HepG2 (cell line): ENCODE measurements at regions not wholly inside any gene's neighbourhood (a gene's known extent, or its start where the extent isn't known, plus 50 kb on each side); places are given as distances from the start of the nearest gene placed in this dataset.

Experiments
- ATAC-seq: fragments of 200-7000 bp; cut with Tn5 transposase; 3 replicates; pipeline ENCODE4 v1.9.1; 2020; ENCODE audit warnings: mild to moderate bottlenecking, moderate library complexity
- BruUV-seq: library from RNA; stranded (reverse); fragments of 400-500 nt; replicated peaks from 2 replicates; lab custom pipeline; 2021; lab: Mats Ljungman, UMichigan
- CTCF ChIA-PET: fragments of 300-600 bp; formaldehyde crosslinking; extraction: SDS; loops from one replicate; lab custom pipeline; 2021; ENCODE audit warnings: low total read pairs, inconsistent platforms, low intra/inter-chr PET ratio; lab: Yijun Ruan, JAX
- POLR2A ChIA-PET: fragments of 350-600 bp; sonication (Branson Sonifier 250); formaldehyde crosslinking; loops from one replicate; lab custom pipeline; 2020; ENCODE audit warnings: antibody characterized with exemption, inconsistent platforms; lab: Yijun Ruan, JAX
- DNase-seq: peaks from one replicate; pipeline ENCODE4 v3.0.0-alpha.2; 2015; ENCODE audit warnings: low spot score
- FAIRE-seq: peaks from 3 replicates; lab custom pipeline; 2011; peaks lifted over from hg19 to GRCh38; lab: Jason Lieb, UNC
- H2AFZ ChIP-seq: one replicate; pipeline ENCODE4 v1.6.1; 2011; ENCODE audit warnings: low read length, inconsistent platforms
- H3K27ac ChIP-seq: fragments of 300-600 bp; 3 replicates; pipeline ENCODE4 v1.8.0; 2011; ENCODE audit warnings: mixed run types, mild to moderate bottlenecking, mixed read lengths, low read length, inconsistent platforms; ENCODE audit not compliant: insufficient read depth; ENCODE audit errors: extremely low read length
- H3K27me3 ChIP-seq, 2 experiments: fragments of 200-600 bp in 1 of 2; 2 replicates in 1 of 2; 3 replicates in 1 of 2; pipeline versions ENCODE4 v1.6.0 to v1.8.0; 2011; ENCODE audit warnings: low read length in 2 of 2, mild to moderate bottlenecking in 2 of 2, moderate library complexity in 2 of 2, inconsistent platforms in 1 of 2; ENCODE audit not compliant: insufficient read depth in 2 of 2, control insufficient read depth in 1 of 2
- H3K36me3 ChIP-seq, 2 experiments: fragments of 200-600 bp in 1 of 2; replicated peaks in 1 of 2; 2 replicates in 1 of 2; 3 replicates in 1 of 2; pipeline versions ENCODE4 v1.5.1 to v1.8.0; 2011; ENCODE audit warnings: low read length in 2 of 2, inconsistent platforms in 1 of 2; ENCODE audit not compliant: insufficient read depth in 2 of 2, control insufficient read depth in 1 of 2
- H3K4me1 ChIP-seq: 2 replicates; pipeline ENCODE4 v1.5.1; 2012; ENCODE audit warnings: low read length, inconsistent platforms; ENCODE audit not compliant: insufficient read depth
- H3K4me2 ChIP-seq: 2 replicates; pipeline ENCODE4 v1.6.0; 2011; ENCODE audit warnings: low read depth, low read length, inconsistent platforms
- H3K4me3 ChIP-seq, 3 experiments: fragments of 200-600 bp in 1 of 3; sonication (generic), shearing (Covaris generic) in 1 of 3; replicated peaks in 1 of 3; 2 replicates each; pipeline ENCODE4 v1.5.1; 2011 to 2016; ENCODE audit warnings: low read length in 3 of 3, inconsistent platforms in 2 of 3, low read depth in 2 of 3, mild to moderate bottlenecking in 2 of 3, control low read depth in 1 of 3, mixed read lengths in 1 of 3; ENCODE audit not compliant: insufficient read depth in 1 of 3
- H3K79me2 ChIP-seq: one replicate; pipeline ENCODE4 v1.6.1; 2011; ENCODE audit warnings: low read length, inconsistent platforms; ENCODE audit not compliant: insufficient read depth
- H3K9ac ChIP-seq: 2 replicates; pipeline ENCODE4 v1.6.0; 2011; ENCODE audit warnings: mild to moderate bottlenecking, low read depth, low read length, inconsistent platforms; ENCODE audit not compliant: insufficient read depth
- H3K9me3 ChIP-seq: 2 replicates; pipeline ENCODE4 v1.5.1; 2012; ENCODE audit warnings: mild to moderate bottlenecking, low read length
- H4K20me1 ChIP-seq: 2 replicates; pipeline ENCODE4 v1.6.0; 2011; ENCODE audit warnings: inconsistent platforms, mild to moderate bottlenecking, low read length, moderate library complexity; ENCODE audit not compliant: insufficient read depth
- JUND ChIP-seq: sonication (generic); formaldehyde crosslinking; IDR thresholded peaks from 2 replicates; pipeline ENCODE4 v1.8.0; 2022; ENCODE audit warnings: mild to moderate bottlenecking, missing genetic modification reagents
- KDM5B ChIP-seq: sonication (generic); formaldehyde crosslinking; IDR thresholded peaks from 2 replicates; pipeline ENCODE4 v1.4.0; 2020; ENCODE audit warnings: missing genetic modification reagents, mild to moderate bottlenecking, borderline replicate concordance
- KDM6A ChIP-seq: IDR thresholded peaks from 2 replicates; pipeline ENCODE4 v1.6.1; 2016; ENCODE audit warnings: low read depth
- MIER3 ChIP-seq: IDR thresholded peaks from 2 replicates; pipeline ENCODE4 v1.6.1; 2016; ENCODE audit warnings: missing compliant biosample characterization, borderline replicate concordance
- NCOA2 ChIP-seq: sonication (generic); formaldehyde crosslinking; IDR thresholded peaks from 2 replicates; pipeline ENCODE4 v1.8.0; 2022; ENCODE audit warnings: inconsistent platforms
- NONO ChIP-seq, 2 experiments: fragments of 450-650 bp in 1 of 2; sonication (generic) in 1 of 2; formaldehyde crosslinking in 1 of 2; IDR thresholded peaks in 1 of 2; conservative IDR thresholded peaks in 1 of 2; 2 replicates each; pipeline versions ENCODE4 v1.6.1 to v1.8.0; 2017 to 2022; ENCODE audit warnings: mild to moderate bottlenecking in 1 of 2, missing genetic modification reagents in 1 of 2, moderate library complexity in 1 of 2
- NR2F2 ChIP-seq: IDR thresholded peaks from 2 replicates; pipeline ENCODE4 v1.6.1; 2012; ENCODE audit warnings: low read depth, inconsistent platforms, borderline replicate concordance
- PHB2 ChIP-seq: fragments of 450-650 bp; IDR thresholded peaks from 2 replicates; pipeline ENCODE4 v1.6.1; 2018; ENCODE audit not compliant: partially characterized antibody
- PHF20 ChIP-seq: sonication (generic); formaldehyde crosslinking; IDR thresholded peaks from 2 replicates; pipeline ENCODE4 v1.5.0; 2020; ENCODE audit warnings: mild to moderate bottlenecking, missing genetic modification reagents
- RFX3 ChIP-seq: IDR thresholded peaks from 2 replicates; pipeline ENCODE4 v1.6.1; 2016; ENCODE audit warnings: missing biosample characterization, missing genetic modification reagents
- SETDB1 ChIP-seq: sonication (generic); formaldehyde crosslinking; IDR thresholded peaks from 2 replicates; pipeline ENCODE4 v1.5.1; 2020; ENCODE audit warnings: missing genetic modification reagents, mild to moderate bottlenecking, borderline replicate concordance
- ZBTB38 ChIP-seq: sonication (generic); formaldehyde crosslinking; IDR thresholded peaks from 2 replicates; pipeline ENCODE4 v1.5.1; 2020; ENCODE audit warnings: mild to moderate bottlenecking, missing genetic modification reagents
- ZNF256 ChIP-seq: sonication (generic); formaldehyde crosslinking; conservative IDR thresholded peaks from 2 replicates; pipeline ENCODE4 v1.4.0; 2020; ENCODE audit warnings: missing genetic modification reagents
- ZNF318 ChIP-seq: sonication (generic); formaldehyde crosslinking; IDR thresholded peaks from 2 replicates; pipeline ENCODE4 v1.4.0; 2020; ENCODE audit warnings: mild to moderate bottlenecking, missing genetic modification reagents
- ZNF747 ChIP-seq: sonication (generic); formaldehyde crosslinking; IDR thresholded peaks from 2 replicates; pipeline ENCODE4 v1.8.1; 2023; ENCODE audit warnings: missing genetic modification reagents, mild to moderate bottlenecking, borderline replicate concordance
- WGBS: methylation state at CpG from one replicate; pipeline ENCODE4 v1.1.6; 2017; ENCODE audit warnings: low lambda C conversion rate; 5-methylcytosine and 5-hydroxymethylcytosine counted together
- in situ Hi-C: cut with HindIII; loops from 2 replicates; pipeline ENCODE4 v1.10.0; 2017; ENCODE audit warnings: low pct_unique_long_range_greater_than_20kb; ENCODE audit not compliant: extremely low pct_ligation_motif_present
- intact Hi-C: fragments of 100-400 bp; cut with micrococcal nuclease; formaldehyde crosslinking; loops from one replicate; pipeline ENCODE4 v1.10.0; 2022; ENCODE audit not compliant: unreplicated experiment

- no peak overlapping the region for H2AFZ ChIP-seq
- H3K4me3 ChIP-seq, result no peak overlapping the region
- intact Hi-C loops (no loop called here), in situ Hi-C loops (no loop called here)
- H3K4me2 ChIP-seq, result no peak overlapping the region
- no peak overlapping the region for H3K9ac ChIP-seq
- H4K20me1 ChIP-seq, result no peaks in the 10 kb centered on the region
- no peak overlapping the region for H3K27ac ChIP-seq
- ATAC-seq, result no peak
- no peak for FAIRE-seq
- no peak for DNase-seq
- POLR2A ChIA-PET, result no interaction called here
- H3K9me3 ChIP-seq, result no peaks in the 10 kb centered on the region
- no peak for TF ChIP-seq NONO (IDR thresholded peaks at IDR 0.05)
- no peak for TF ChIP-seq NONO (CRISPR knock-in tag; conservative IDR thresholded peaks at IDR 0.05)
- TF ChIP-seq NR2F2, result no peak
- no peak for TF ChIP-seq JUND (CRISPR knock-in tag)
- no peak for TF ChIP-seq NCOA2
- TF ChIP-seq PHF20 (CRISPR knock-in tag), result no peak
- TF ChIP-seq ZBTB38, result no peak
- TF ChIP-seq ZNF318, result no peak
- TF ChIP-seq RFX3, result no peak
- TF ChIP-seq ZNF747 (CRISPR knock-in tag), result no peak
- TF ChIP-seq MIER3, result no peak
- TF ChIP-seq KDM5B, result no peak
- TF ChIP-seq SETDB1, result no peak
- no peak for TF ChIP-seq KDM6A (CRISPR knock-in tag)
- TF ChIP-seq ZNF256 (CRISPR knock-in tag), result no peak
- no peak for TF ChIP-seq PHB2
- TF ChIP-seq, all 625 proteins: peak for 0
- CTCF ChIA-PET, result no interaction called here
- Histone ChIP-seq H3K36me3 (no peaks in the 10 kb centered on the region), H3K79me2 (no peaks in the 10 kb centered on the region), H3K27me3 (0 out of 5 replicates have a peak, but pooled peaks cover 0 to 11% of the 10 kb centered on the region in 2 experiments), H3K4me1 (no peaks in the 10 kb centered on the region)
- BruUV-seq, result no TSS peak
- 25% methylated on average over 15 of the region's 16 CpGs for WGBS
Measured at GRCh38 chr5:6046296-6046967, 331.9 kb downstream of the MED10 start.
